GM12891 (cell line): ENCODE measurements at regions not wholly inside any gene's neighbourhood (a gene's known extent, or its start where the extent isn't known, plus 50 kb on each side); places are given as distances from the start of the nearest gene placed in this dataset.

Experiments
- POLR2A ChIP-seq: IDR thresholded peaks from 2 replicates; pipeline ENCODE4 v1.6.1; 2011; ENCODE audit warnings: low read depth, low read length, control low read depth
- POLR2AphosphoS5 ChIP-seq: IDR thresholded peaks from 2 replicates; pipeline ENCODE4 v1.6.1; 2011; ENCODE audit warnings: low read depth, low read length, control low read depth
- SPI1 ChIP-seq: IDR thresholded peaks from 2 replicates; pipeline ENCODE4 v1.6.1; 2011; ENCODE audit warnings: low read depth, low read length, control low read depth
- TAF1 ChIP-seq: IDR thresholded peaks from 2 replicates; pipeline ENCODE4 v1.6.1; 2011; ENCODE audit warnings: low read depth, low read length, control low read depth

GRCh38 chr12:125473501-125473900, 408.3 kb downstream of the AACS start:
- TF ChIP-seq POLR2A: no peak
- TF ChIP-seq POLR2AphosphoS5: no peak
- no peak for TF ChIP-seq TAF1
- no peak for TF ChIP-seq SPI1
